ENCODE measurements at regions not wholly inside any gene's neighbourhood (a gene's known extent, or its start where the extent isn't known, plus 50 kb on each side); places are given as distances from the start of the nearest gene placed in this dataset.

- no peak for TF ChIP-seq CTCF (IDR thresholded peaks at IDR 0.05; ENCODE audit: poor library complexity)
- no peak for TF ChIP-seq EZH2phosphoT487 (IDR thresholded peaks at IDR 0.05; ENCODE audit: low read depth, severe bottlenecking, unreplicated experiment)
- TF ChIP-seq EZH2 (IDR thresholded peaks at IDR 0.05; ENCODE audit: borderline replicate concordance) = no peak
Measured at GRCh38 chr6:140039364-140039763, 664.9 kb upstream of the CITED2 start.

Measured in hepatocyte (in vitro differentiated cells).